ENCODE measurements at regions not wholly inside any gene's neighbourhood (a gene's known extent, or its start where the extent isn't known, plus 50 kb on each side); places are given as distances from the start of the nearest gene placed in this dataset.

DNA sequence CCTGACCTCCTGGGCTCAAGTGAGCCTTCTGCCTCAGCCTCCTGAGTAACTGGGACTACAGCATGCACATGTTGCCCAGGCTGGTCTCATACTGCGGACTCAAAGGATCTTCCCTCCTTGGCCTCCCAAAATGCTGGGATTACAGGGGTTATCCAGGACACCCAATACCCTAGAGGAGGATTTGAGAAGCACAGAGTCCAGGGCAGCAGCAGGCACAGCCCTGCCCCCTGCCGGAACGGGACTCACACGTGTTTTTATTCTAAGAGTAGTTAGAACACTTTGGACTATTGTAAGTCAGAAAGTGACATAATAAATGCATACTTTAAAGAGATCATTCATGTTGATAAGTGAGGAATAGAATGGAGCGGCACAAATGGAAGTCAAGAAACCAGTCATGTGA is 80.2 kb downstream of the C6orf118 start:
- TF ChIP-seq, protein P1, sequence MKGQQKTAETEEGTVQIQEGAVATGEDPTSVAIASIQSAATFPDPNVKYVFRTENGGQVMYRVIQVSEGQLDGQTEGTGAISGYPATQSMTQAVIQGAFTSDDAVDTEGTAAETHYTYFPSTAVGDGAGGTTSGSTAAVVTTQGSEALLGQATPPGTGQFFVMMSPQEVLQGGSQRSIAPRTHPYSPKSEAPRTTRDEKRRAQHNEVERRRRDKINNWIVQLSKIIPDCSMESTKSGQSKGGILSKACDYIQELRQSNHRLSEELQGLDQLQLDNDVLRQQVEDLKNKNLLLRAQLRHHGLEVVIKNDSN (IDR thresholded peaks at IDR 0.05): no peak
- TF ChIP-seq EGR1 (IDR thresholded peaks at IDR 0.05) (no peak), YY1 (IDR thresholded peaks at IDR 0.05; ENCODE audit: low read depth) (no peak), TAF1 (IDR thresholded peaks at IDR 0.05; ENCODE audit: low read depth) (no peak), FOXM1 (IDR thresholded peaks at IDR 0.05; ENCODE audit: borderline replicate concordance, low read depth) (no peak), CEBPB (IDR thresholded peaks at IDR 0.05) (no peak), EP300 (IDR thresholded peaks at IDR 0.05; ENCODE audit: borderline replicate concordance) (no peak), TCF12 (IDR thresholded peaks at IDR 0.05; ENCODE audit: low read depth) (no peak), CREB1 (IDR thresholded peaks at IDR 0.05; ENCODE audit: low read depth) (no peak)
- TF ChIP-seq, protein P2, sequence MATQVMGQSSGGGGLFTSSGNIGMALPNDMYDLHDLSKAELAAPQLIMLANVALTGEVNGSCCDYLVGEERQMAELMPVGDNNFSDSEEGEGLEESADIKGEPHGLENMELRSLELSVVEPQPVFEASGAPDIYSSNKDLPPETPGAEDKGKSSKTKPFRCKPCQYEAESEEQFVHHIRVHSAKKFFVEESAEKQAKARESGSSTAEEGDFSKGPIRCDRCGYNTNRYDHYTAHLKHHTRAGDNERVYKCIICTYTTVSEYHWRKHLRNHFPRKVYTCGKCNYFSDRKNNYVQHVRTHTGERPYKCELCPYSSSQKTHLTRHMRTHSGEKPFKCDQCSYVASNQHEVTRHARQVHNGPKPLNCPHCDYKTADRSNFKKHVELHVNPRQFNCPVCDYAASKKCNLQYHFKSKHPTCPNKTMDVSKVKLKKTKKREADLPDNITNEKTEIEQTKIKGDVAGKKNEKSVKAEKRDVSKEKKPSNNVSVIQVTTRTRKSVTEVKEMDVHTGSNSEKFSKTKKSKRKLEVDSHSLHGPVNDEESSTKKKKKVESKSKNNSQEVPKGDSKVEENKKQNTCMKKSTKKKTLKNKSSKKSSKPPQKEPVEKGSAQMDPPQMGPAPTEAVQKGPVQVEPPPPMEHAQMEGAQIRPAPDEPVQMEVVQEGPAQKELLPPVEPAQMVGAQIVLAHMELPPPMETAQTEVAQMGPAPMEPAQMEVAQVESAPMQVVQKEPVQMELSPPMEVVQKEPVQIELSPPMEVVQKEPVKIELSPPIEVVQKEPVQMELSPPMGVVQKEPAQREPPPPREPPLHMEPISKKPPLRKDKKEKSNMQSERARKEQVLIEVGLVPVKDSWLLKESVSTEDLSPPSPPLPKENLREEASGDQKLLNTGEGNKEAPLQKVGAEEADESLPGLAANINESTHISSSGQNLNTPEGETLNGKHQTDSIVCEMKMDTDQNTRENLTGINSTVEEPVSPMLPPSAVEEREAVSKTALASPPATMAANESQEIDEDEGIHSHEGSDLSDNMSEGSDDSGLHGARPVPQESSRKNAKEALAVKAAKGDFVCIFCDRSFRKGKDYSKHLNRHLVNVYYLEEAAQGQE (IDR thresholded peaks at IDR 0.05; ENCODE audit: low read depth): no peak
- TF ChIP-seq, protein P3, sequence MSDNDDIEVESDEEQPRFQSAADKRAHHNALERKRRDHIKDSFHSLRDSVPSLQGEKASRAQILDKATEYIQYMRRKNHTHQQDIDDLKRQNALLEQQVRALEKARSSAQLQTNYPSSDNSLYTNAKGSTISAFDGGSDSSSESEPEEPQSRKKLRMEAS (IDR thresholded peaks at IDR 0.05): no peak

DNA sequence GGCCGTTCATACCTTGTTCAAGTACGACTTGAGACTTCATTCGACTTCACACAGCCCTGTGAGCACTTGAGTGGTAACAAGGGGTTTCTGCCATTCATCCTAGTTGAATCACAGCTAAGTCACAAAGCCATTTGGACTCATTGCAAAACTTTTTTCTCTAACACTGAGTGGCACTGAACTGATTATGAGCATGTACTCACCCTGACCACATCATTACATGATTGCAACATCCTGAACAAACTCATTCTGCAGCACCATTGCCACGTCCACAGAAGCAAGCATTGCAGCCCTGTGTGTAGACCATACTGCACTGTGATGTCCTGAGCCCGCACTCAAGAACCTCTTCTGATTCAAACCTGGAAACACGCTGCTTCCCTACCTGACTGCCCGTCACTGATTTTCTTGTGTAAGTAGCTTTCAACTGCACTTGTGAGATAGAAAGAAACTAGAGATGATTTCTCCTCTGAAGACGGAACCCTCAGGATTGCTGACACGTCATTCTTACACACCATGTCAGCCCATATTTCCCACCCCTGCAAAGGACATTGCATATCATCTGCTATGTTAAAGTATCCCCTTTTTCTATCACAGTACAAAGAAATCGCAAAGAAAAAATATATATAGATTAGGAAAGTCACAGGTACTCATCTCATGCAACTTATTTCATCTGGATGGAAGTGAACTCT is 81.6 kb downstream of the C6orf118 start:
- TF ChIP-seq CEBPB (IDR thresholded peaks at IDR 0.05) (no peak), TCF12 (IDR thresholded peaks at IDR 0.05; ENCODE audit: low read depth) (no peak), CREB1 (IDR thresholded peaks at IDR 0.05; ENCODE audit: low read depth) (no peak), EP300 (IDR thresholded peaks at IDR 0.05; ENCODE audit: borderline replicate concordance) (no peak), YY1 (IDR thresholded peaks at IDR 0.05; ENCODE audit: low read depth) (no peak), FOXM1 (IDR thresholded peaks at IDR 0.05; ENCODE audit: borderline replicate concordance, low read depth) (no peak), TEAD4 (IDR thresholded peaks at IDR 0.05) (no peak), TAF1 (IDR thresholded peaks at IDR 0.05; ENCODE audit: low read depth) (no peak), RAD21 (IDR thresholded peaks at IDR 0.05; ENCODE audit: low read depth) (no peak), ZBTB7A (IDR thresholded peaks at IDR 0.05; ENCODE audit: low read depth) (no peak)
- TF ChIP-seq, protein P3 (IDR thresholded peaks at IDR 0.05): no peak
- TF ChIP-seq, protein P2 (IDR thresholded peaks at IDR 0.05; ENCODE audit: low read depth): no peak
- TF ChIP-seq, protein P1 (IDR thresholded peaks at IDR 0.05): no peak

DNA sequence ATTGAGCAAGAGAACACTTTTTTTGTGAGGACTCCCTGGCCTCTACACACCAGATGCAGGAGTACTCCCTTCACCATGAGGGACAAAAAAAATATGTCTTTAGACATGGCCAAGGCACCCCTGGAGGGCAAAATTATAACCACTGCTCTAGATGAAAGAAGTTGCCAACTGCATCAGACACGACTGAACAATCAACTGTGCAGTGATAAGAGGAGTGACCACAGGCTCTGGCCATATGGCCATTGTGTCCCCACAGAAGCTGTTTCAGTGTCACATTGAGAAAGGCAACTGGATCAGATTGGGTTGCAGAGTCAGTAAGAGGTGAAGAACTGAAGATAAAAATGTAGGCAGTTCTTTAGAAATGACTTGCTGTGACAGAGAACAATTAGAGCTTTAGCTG is 85.7 kb downstream of the C6orf118 start:
- TF ChIP-seq EGR1 (IDR thresholded peaks at IDR 0.05) (no peak), FOXM1 (IDR thresholded peaks at IDR 0.05; ENCODE audit: borderline replicate concordance, low read depth) (no peak), RAD21 (IDR thresholded peaks at IDR 0.05; ENCODE audit: low read depth) (no peak), TCF12 (IDR thresholded peaks at IDR 0.05; ENCODE audit: low read depth) (no peak), ZBTB7A (IDR thresholded peaks at IDR 0.05; ENCODE audit: low read depth) (no peak), TEAD4 (IDR thresholded peaks at IDR 0.05) (no peak), CEBPB (IDR thresholded peaks at IDR 0.05) (no peak), CREB1 (IDR thresholded peaks at IDR 0.05; ENCODE audit: low read depth) (no peak)
- TF ChIP-seq, protein P2 (IDR thresholded peaks at IDR 0.05; ENCODE audit: low read depth): no peak
- TF ChIP-seq, protein P1 (IDR thresholded peaks at IDR 0.05): no peak

DNA sequence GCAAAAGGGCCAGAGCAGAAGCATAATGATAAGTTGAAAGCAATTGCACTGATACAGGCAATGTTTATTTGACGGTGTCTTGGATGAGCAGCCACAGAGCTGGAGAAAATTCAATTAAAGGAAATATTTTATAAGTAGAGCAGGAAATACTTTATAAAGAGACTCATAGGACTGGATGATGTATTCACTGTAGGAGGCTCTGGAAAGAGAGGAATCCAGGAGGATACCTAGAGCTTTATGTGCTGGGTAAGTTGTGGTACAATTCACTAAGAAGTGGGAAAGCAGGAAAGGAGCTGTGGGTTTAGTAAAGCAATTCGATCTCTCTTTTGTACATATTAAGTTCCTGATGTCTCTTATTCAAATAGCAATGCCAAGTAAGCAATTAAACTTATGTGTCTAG is 86.3 kb downstream of the C6orf118 start:
- TF ChIP-seq TEAD4 (IDR thresholded peaks at IDR 0.05) (no peak), CREB1 (IDR thresholded peaks at IDR 0.05; ENCODE audit: low read depth) (no peak), FOXM1 (IDR thresholded peaks at IDR 0.05; ENCODE audit: borderline replicate concordance, low read depth) (no peak), NFIC (IDR thresholded peaks at IDR 0.05) (no peak), YY1 (IDR thresholded peaks at IDR 0.05; ENCODE audit: low read depth) (no peak), RAD21 (IDR thresholded peaks at IDR 0.05; ENCODE audit: low read depth) (no peak), TAF1 (IDR thresholded peaks at IDR 0.05; ENCODE audit: low read depth) (no peak), TCF12 (IDR thresholded peaks at IDR 0.05; ENCODE audit: low read depth) (no peak), EP300 (IDR thresholded peaks at IDR 0.05; ENCODE audit: borderline replicate concordance) (no peak), EGR1 (IDR thresholded peaks at IDR 0.05) (no peak), CEBPB (IDR thresholded peaks at IDR 0.05) (no peak), ZBTB7A (IDR thresholded peaks at IDR 0.05; ENCODE audit: low read depth) (no peak)
- TF ChIP-seq, protein P3 (IDR thresholded peaks at IDR 0.05): no peak
- TF ChIP-seq, protein P2 (IDR thresholded peaks at IDR 0.05; ENCODE audit: low read depth): no peak
- TF ChIP-seq, protein P1 (IDR thresholded peaks at IDR 0.05): no peak
